ENCODE measurements at regions not wholly inside any gene's neighbourhood (a gene's known extent, or its start where the extent isn't known, plus 50 kb on each side); places are given as distances from the start of the nearest gene placed in this dataset.

- DNase-seq (ENCODE audit: low read depth in 3 of 3) = no peak
Measured at GRCh38 chr10:120983721-120984120, 132.6 kb downstream of the WDR11 start.

GRCh38 chr10:120984221-120984620 lies 133.1 kb downstream of the WDR11 start:
- no peak for DNase-seq (ENCODE audit: low read depth in 3 of 3)

GRCh38 chr10:120987359-120987758 lies 136.2 kb downstream of the WDR11 start:
- DNase-seq (ENCODE audit: low read depth in 3 of 3) = no peak

GRCh38 chr10:120988751-120989150 lies 137.6 kb downstream of the WDR11 start:
- DNase-seq (ENCODE audit: low read depth in 3 of 3) = no peak

- DNase-seq (ENCODE audit: low read depth in 3 of 3) = no peak
Measured at GRCh38 chr10:120989279-120989678, 138.1 kb downstream of the WDR11 start.

GRCh38 chr10:120989996-120990598 lies 138.9 kb downstream of the WDR11 start:
- DNase-seq (ENCODE audit: low read depth in 3 of 3) = no peak

- DNase-seq (ENCODE audit: low read depth in 3 of 3) = no peak
Measured at GRCh38 chr10:120990831-120991230, 139.7 kb downstream of the WDR11 start.

- no peak for DNase-seq (ENCODE audit: low read depth in 3 of 3)
Measured at GRCh38 chr10:120993089-120993488, 141.9 kb downstream of the WDR11 start.

GRCh38 chr10:120995768-120996167 lies 144.6 kb downstream of the WDR11 start:
- DNase-seq (ENCODE audit: low read depth in 3 of 3) = no peak

GRCh38 chr10:120996456-120997034 lies 145.4 kb downstream of the WDR11 start:
- DNase-seq (ENCODE audit: low read depth in 3 of 3) = no peak

- DNase-seq (ENCODE audit: low read depth in 3 of 3) = no peak
Measured at GRCh38 chr10:120997313-120997712, 146.2 kb downstream of the WDR11 start.

- no peak for DNase-seq (ENCODE audit: low read depth in 3 of 3)
Measured at GRCh38 chr10:120997756-120998155, 146.6 kb downstream of the WDR11 start.

GRCh38 chr10:120998251-120998650 lies 147.1 kb downstream of the WDR11 start:
- DNase-seq (ENCODE audit: low read depth in 3 of 3) = no peak

GRCh38 chr10:120998782-120999285 lies 147.7 kb downstream of the WDR11 start:
- no peak for DNase-seq (ENCODE audit: low read depth in 3 of 3)

- no peak for DNase-seq (ENCODE audit: low read depth in 3 of 3)
Measured at GRCh38 chr10:120999868-121000267, 148.7 kb downstream of the WDR11 start.

- no peak for DNase-seq (ENCODE audit: low read depth in 3 of 3)
Measured at GRCh38 chr10:121002586-121003205, 151.5 kb downstream of the WDR11 start.

GRCh38 chr10:121005948-121006587 lies 154.9 kb downstream of the WDR11 start:
- DNase-seq (ENCODE audit: low read depth in 3 of 3) = no peak

GRCh38 chr10:121007264-121007663 lies 156.1 kb downstream of the WDR11 start:
- DNase-seq (ENCODE audit: low read depth in 3 of 3) = no peak

GRCh38 chr10:121015916-121016315 lies 164.8 kb downstream of the WDR11 start:
- DNase-seq (ENCODE audit: low read depth in 3 of 3) = no peak

GRCh38 chr10:121024905-121025584 lies 173.9 kb downstream of the WDR11 start:
- DNase-seq (ENCODE audit: low read depth in 3 of 3) = no peak

GRCh38 chr10:121025731-121026130 lies 174.6 kb downstream of the WDR11 start:
- no peak for DNase-seq (ENCODE audit: low read depth in 3 of 3)

- DNase-seq (ENCODE audit: low read depth in 3 of 3) = no peak
Measured at GRCh38 chr10:121027371-121027770, 176.2 kb downstream of the WDR11 start.

Data from stimulated activated CD4-positive, alpha-beta T cell treated with anti-CD3 and anti-CD28 coated beads, TNF-alpha, amount 100 ng/mL, for 4 hours (primary cell).